GM21576 (cell line): ENCODE measurements at regions not wholly inside any gene's neighbourhood (a gene's known extent, or its start where the extent isn't known, plus 50 kb on each side); places are given as distances from the start of the nearest gene placed in this dataset.

Experiments
- ATAC-seq: cut with Tn5 transposase; IDR thresholded peaks from one replicate; pipeline ENCODE4 v1.9.1; 2021; ENCODE audit warnings: mild to moderate bottlenecking, moderate library complexity; ENCODE audit not compliant: unreplicated experiment

DNA sequence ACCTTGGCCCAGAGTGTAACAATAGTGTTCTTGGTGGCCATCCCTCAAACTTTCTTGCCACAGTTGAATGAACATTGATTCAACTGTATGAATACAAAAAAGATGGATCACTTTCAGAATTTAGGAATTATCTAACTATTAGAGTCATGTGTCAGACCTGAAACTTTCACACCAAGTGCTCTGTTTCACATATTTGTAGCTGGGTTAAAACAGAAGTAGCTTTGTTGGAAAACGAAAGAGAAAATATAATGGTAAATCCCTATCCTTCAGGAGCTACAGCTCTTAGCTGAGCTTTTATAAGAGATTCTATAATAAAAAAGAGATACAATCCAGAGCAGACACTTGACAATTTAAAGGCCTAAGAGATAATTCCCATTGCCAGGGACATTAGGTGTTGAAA lies 719.3 kb downstream of the JRKL start:
- no peak for ATAC-seq

DNA sequence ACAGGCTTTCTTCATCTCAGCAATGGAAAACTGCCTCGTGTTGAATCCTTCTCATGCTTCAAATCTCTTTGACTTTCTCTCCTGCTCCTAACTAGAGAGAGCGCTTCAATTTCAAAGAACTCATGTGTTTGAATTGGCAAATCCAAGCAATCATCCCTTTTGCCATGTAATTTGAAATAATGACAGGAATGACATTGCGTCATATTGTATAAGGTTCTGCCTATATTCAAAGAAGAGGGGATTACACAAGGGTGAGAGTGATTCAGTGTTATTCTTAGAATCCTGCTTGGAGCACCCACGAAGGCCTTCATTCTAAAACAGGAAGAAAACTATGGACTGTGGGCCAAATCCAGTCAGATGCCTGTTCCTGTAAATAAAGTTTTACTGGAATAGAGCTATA lies 720.6 kb downstream of the JRKL start:
- no peak for ATAC-seq

DNA sequence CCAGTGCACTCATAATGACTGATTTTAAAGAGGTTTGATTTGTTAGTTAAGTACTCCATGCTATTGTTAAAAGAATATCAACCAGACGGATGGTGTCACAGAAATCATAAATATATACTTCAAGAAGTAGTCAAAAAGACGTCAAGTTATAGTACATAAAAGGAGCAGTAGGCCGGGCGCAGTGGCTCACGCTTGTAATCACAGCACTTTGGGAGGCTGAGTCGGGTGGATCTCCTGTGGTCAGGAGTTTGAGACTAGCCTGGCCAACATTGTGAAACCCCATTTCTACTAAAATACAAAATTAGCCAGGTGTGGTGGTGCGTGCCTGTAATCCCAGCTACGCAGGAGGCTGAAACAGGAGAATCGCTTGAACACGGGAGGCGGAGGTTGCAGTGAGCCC lies 721.7 kb downstream of the JRKL start:
- no peak for ATAC-seq

DNA sequence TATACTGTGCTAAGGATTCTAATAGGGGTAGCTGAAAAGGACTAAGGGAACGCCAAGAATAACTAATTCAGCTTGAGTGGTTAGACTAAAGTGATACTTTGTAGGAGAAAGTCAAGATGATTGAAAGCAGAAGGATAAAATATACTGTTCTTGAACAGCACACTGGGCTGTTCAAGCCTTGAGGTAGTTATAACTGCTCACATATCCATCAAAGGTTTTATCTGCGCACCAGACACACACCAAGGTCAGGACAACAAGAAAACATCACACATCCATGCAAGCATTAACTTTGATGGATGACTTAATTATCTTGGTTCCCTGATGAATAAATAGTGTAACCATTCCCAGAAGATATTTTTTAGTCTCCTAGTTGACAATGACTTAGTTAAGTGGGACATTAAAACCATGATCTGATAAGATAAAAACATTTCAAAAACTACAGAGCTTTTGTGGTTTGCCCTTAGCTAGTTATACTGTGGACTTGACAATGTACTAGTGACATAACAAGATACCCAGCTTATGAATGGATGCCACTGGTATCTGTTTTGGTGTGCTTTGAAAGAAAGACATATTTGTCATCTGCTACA lies 728.9 kb downstream of the JRKL start:
- ATAC-seq: no peak

DNA sequence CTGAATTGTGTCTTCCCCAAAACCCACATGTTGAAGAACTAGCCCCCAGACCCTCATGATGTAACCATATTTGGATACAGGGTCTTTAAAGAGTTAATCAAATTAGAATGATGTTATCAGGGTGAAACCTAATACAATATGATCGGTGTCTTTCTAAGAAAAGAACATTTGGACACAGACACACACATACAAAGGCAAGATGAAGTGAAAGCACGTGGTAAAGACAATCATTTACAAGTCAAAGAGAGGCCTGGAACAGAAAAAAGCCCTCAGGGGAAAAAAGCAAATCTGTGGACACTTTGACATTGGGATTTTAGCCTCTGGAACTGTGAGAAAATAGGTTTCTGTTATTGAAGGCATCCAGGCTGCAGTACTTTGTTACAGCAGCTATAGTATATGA lies 733.4 kb downstream of the JRKL start:
- no peak for ATAC-seq

DNA sequence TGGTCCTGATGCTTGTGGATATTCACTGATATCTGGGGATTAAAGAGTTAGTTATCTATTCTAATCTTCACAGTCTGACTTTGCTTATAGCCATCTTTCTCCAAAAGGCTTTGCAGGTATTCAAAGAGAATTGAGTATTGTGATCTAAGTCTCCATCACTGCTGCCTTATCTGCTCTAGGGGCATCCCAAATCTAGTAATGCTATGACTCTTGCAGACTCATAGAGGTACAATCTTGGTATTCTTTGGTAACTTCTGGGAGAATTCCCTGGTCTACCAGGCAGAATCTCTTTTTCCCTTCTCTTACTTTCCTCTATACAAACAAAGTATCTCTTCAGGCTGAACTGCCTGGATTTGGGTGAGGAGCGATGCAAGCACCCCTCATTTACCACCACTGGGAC lies 746.3 kb downstream of the JRKL start:
- no peak for ATAC-seq

DNA sequence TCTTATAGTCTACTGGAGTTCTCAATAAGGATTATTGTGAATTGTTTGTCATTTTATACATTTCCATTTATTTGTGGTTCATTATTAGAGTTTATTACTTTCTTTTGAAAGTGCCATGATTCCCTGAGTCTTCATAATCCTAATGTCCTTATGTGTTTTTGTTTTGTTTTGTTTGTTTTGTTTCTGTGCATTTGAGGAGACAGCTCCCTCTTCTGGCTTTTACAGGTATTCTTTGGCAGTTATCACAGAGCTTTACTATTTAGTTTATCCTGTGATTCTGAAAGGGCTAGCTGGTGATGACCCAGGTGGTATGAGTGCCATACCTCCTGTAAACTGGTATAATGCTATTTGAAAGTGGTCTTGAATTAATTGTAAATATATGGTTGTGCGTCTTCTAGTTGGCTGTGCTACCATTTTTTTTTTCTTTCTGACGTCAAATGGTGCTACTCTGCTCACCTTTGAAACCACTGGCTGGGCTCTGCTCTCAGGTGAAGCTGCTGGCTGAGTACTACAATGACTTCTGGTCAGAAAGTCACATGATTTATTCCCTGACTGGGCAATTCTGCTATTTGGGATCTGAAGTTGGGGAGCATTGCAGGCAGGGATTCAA lies 751.2 kb downstream of the JRKL start:
- no peak for ATAC-seq

DNA sequence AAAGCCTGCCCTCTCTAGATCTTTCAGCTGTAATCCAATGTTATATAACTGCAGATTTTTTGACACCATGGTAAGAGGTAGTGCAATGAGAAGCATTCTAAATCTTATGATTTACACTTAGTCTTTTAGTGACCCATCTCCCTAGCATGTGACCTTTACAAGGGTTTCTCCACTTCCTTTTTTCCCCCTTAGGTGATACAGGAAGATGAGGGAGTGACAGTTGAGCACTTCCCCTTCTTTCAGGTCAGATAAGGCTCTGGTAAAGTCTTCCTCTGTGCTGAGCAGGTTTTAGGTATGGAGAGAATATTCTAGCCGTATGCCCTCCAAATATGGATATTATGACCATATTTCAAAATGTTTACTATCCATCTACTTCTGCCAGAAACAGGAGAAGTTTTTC lies 753.6 kb downstream of the JRKL start:
- no peak for ATAC-seq

DNA sequence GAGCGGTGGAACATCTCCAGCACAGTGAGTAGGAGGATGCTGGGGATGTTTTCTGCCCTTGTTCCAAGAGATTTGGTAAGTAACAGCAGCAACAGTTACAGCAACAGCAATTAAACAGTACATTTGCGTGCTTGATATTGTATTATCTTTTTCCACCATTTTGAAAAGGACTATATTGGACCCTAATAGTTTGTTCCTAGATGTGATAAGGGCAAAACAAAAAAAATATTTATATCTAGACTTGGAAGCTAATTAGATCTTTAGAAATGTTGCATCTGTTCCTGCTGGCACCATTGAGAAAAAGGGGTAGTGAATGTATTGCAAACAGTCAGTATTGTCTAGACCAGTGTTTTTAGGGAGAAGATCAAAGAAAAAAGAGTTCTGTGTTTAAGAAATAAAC lies 759.9 kb downstream of the JRKL start:
- no peak for ATAC-seq

DNA sequence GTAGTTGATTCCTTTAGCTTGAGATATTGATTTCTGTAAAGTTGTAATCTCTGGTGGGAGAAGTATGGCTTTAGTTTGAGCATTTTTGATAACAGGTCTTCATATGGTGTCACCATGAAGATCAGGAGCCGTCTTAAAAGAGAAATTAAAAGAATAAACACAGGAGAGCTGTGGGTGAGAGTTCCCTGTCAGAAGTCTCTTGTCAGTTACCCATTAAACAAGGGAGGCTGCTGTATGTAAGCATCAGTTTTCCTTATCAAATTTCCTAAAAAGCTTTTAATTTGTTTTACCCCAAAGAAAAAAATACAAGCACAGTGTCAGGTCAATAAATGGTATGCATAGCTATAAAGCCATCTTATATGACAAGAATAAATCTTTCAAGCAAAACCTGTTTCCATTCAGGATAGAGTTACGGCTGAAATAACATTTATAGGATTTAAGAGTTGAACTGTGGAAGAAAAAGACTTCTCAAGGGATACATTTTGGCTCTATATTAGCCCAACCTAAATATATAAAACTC lies 767.5 kb downstream of the JRKL start:
- no peak for ATAC-seq

DNA sequence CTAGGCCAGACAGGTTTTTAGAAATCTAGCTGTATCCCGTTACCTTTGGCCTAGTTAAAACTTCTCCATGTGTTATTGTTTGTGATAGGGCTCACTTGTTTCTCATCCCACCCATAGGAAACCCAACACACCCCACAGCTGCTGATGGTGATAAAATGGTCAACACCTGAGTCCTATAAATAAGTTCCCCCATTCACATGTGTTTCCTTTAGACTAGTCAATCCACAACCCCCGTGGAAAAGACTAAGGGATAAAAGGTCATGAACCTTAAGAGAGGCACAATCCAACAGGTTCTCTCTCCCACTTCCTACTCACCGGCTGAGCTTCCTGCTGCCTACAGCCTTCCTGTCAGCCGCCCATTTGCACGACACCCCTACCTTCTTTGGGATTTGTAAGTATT lies 768.4 kb downstream of the JRKL start:
- ATAC-seq: no peak

DNA sequence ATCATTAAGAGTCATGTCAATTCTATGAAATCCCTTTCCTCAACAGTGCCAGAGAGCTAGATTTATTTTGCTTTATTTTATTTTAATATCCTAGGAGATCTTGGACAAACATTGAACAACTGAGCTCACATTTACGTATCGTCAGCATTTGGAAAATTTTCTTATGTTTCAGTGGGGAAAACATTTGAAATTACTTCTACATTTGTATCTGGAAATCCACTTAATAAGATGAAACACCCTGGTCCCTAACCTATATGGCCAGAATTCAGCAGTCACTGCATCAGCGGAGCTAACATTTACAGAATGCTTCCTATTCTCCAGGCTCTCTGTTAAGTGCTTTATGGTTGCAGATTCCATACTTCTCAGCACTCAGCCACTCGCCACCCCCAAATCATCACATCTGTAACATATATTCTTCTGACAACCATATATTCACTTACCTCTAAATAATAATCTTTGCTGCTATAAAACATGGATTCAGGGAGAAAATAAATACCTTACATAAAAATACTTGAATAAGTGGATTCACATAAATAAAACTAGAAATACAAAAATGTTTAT lies 773.9 kb downstream of the JRKL start:
- ATAC-seq: no peak

DNA sequence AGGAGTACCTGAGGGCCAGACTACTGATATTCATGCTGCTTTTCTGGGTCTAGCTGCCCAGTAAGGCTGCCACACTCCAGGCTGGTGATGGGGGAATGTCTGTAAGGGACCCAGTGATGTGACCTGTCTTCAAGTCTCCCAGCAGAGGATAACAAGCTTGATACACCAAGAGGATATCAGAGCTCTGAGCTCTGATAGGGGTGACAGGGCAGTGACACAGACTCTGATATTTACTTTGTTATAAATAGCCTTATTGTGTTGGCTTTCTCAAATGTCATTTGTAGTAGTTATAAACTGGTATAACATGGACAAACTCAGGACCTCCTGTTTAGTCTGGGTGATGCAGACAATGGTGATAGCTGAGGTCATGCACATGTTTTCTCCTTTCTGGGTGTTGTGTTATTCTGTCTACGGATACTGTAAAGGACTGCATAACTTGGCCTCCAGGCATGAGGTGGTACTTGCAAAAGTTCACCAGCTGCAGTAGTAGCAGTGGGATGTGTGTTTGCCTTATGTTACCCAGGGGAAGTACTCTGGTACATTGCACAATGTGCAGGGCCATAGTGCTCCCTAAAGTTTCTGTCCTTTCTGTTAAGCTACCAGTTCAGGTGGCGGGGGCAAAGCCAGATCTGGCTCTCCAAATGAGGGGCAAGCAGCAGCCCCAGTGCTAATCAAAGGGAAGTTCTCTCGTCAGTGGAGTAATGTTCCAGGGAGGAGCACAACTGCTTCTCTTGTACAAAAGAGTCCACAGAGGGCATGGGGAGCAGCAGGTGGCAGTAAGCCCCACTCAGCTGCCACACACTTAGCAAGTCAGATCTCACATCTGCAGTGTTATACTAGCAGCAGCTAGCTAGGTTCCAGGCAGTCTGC lies 812.2 kb downstream of the JRKL start:
- ATAC-seq: no peak

DNA sequence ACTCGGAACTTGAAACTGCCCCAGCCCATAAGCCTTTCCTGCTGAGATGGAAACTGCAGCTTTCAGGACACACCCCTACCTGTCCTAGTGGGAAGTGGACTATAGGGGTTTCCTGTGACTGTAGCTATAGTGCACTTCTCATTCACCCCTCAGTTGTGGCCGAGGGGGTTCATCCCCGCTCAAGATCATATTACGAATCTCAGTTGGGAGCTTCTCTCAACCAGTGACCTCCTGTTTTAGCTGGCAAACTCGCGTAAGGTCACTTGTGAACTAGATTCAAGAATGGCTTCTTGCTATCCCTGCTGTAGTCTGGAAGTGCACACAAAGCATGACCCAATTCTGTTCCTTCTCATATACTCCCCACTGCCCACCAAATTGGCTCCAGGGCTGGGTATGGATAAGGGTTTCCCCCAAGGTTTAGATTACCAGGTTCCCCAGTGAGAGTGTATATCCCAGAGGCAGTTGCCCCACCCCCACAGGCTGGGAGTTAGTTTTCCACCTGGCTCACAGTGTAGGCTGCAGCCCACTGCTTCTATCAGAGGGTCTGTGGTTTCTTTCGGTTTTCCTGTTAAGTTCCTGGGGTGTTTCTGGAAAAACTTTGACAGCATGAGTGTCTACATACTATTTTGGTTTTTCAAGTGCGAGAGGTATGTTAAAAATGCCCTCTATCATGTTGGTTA lies 812.9 kb downstream of the JRKL start:
- ATAC-seq: no peak

DNA sequence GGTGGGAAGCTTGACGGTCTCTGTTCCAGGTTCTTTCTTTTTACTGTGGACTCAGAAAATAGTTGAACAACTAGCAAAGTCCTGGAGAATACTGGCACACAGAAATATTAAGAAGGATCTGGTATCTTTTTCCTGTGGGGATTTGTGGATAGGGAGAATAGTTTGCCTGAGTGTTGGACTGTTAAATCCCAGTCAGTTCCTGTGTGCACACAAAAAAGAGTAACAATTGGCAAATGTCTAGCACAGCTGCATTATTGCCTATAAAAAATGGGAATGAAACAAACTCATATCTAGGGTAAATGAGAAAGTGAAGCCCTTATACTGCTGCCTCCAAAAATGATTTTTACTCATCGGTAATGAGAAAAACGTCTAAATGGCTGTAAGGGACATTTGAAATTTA lies 828.2 kb downstream of the JRKL start:
- ATAC-seq: no peak

DNA sequence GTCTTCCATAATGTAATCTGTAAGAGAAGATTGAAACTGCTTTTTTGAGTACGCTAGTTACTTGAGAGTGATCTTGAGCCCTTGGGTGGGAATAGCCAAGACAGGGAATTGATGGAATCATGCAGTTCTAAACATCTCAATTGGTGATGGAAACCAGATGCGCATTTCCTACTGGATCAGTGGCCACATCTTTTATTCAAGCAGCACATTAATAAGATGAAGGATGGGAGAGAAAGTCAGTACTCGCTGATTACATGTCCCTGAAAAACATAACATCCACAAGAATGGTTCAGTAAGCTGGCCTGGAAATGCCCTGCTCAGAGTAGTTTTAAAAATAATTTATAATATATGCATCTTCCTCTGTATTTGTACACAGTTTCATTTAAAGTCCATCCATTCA lies 833.8 kb downstream of the JRKL start:
- no peak for ATAC-seq

DNA sequence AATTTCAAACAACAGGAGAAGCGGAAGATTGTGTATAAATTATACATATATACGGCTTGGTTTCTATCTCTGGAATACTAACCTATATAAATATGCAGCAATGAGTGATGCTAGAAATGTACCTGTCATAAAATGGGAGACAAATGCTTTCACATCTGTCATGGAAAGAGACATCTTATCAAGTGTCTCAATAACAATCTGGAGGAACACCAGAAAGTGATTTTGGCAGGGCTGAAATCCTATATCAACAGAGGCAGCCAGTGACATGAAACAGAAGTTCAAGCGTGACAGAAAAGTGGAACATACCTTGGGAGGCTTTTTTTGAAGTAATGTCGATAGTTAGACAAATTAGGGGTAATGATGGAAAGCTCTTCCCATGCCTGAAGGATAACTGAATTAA lies 834.6 kb downstream of the JRKL start:
- no peak for ATAC-seq

DNA sequence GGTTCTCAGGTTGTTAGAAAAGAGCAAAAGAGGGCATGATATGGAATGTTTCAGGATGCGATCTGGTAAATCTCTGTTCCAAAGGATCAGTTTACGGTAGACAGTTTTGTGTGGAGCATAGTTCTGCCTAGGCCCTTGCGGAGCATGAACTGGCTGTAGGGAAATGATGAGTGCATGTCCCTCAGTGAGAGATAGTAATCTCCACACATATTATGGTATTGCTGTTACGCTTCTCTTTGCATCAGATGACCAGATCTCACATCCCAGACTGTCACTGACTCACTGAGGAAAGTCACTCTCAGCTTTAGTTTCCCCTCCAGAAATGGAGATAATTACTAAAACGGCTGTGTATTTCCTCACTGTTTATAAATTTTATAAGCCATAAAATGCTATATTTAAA lies 836.0 kb downstream of the JRKL start:
- ATAC-seq: no peak

DNA sequence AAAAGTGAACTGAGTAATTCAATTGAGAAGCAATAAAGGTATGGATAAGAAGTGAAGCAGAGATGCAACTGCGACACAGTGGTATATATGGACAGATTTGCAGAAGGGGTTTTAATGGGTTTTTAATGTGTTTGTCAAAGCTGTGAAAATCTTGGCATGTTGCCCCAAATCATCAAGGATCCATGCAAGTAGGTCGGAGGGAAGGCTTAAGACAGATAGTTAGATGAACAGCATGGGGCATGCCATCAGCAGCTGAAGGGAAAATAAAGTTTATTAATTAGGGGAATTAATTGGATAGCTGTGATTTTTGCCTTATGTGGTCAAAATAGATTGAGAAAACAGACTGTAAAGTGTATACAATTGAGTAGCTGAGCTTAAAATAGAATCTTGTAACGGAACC lies 840.1 kb downstream of the JRKL start:
- no peak for ATAC-seq

DNA sequence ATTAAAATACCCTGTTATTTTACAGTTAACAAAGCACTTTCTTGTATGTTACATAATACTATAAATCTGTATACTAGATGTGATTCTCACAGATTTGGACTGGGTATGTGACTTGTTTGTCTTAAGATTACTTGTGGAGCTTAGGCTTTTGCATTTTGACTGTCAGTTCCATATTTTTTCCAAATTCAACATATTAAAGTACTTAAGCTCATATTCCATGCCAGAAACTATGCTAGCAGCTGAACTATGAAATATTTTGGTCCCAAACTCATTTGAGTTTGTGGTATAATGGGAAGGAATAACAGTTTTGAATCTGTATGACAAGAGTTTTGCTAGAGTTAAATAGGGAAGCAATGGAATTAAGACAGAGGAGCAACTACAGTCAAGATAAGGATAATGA lies 841.4 kb downstream of the JRKL start:
- no peak for ATAC-seq

DNA sequence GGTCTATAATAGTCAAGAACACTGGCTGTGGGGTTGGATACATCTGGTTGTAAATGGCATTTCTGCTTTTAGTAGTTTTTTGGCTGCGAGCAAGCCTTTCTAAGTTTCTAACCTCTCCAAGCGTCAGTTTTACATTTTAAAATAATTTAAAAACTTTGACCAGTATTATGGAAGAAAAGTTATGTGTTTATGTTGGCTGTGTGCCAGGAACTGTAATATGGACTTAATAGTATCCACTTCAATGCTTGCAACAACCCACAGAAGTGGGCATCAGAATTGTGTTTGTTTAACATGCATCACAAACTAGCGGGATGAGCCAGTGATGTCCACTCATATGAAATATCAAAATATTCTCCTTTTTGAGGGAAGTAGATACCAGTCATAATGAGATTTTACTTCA lies 844.2 kb downstream of the JRKL start:
- no peak for ATAC-seq
